A549 (cell line): ENCODE measurements at regions not wholly inside any gene's neighbourhood (a gene's known extent, or its start where the extent isn't known, plus 50 kb on each side); places are given as distances from the start of the nearest gene placed in this dataset.

Experiments used
- EHMT2 ChIP-seq: fragments of 200-600 bp; sonication (generic); IDR thresholded peaks from 2 replicates; pipeline ENCODE4 v1.6.1; 2016; ENCODE audit warnings: antibody characterized with exemption, low read depth, mild to moderate bottlenecking, moderate library complexity
- POLR2A ChIP-seq: IDR thresholded peaks from 2 replicates; pipeline ENCODE4 v1.6.1; 2012; ENCODE audit warnings: mild to moderate bottlenecking, low read length
- RFX5 ChIP-seq: fragments of 450-650 bp; IDR thresholded peaks from 2 replicates; pipeline ENCODE4 v1.7.1; 2014; ENCODE audit warnings: antibody characterized with exemption, mild to moderate bottlenecking, moderate library complexity
- SMC3 ChIP-seq: fragments of >200 bp; sonication (Bioruptor Twin); formaldehyde crosslinking; IDR thresholded peaks from 3 replicates; pipeline ENCODE4 v1.6.1; 2018; ENCODE audit warnings: inconsistent platforms
- TFCP2L1 ChIP-seq: fragments of 250-450 bp; sonication (Bioruptor Pico); IDR thresholded peaks from 2 replicates; pipeline ENCODE4 v1.5.0; 2021; ENCODE audit warnings: mild to moderate bottlenecking
- TF ChIP-seq, protein P1 (sequence below): fragments of >200 bp; sonication (Bioruptor Twin); formaldehyde crosslinking; IDR thresholded peaks from 3 replicates; pipeline ENCODE4 v1.5.1; 2016
- TF ChIP-seq, protein P2 (sequence below): IDR thresholded peaks from 2 replicates; pipeline ENCODE4 v1.6.1; 2012

DNA sequence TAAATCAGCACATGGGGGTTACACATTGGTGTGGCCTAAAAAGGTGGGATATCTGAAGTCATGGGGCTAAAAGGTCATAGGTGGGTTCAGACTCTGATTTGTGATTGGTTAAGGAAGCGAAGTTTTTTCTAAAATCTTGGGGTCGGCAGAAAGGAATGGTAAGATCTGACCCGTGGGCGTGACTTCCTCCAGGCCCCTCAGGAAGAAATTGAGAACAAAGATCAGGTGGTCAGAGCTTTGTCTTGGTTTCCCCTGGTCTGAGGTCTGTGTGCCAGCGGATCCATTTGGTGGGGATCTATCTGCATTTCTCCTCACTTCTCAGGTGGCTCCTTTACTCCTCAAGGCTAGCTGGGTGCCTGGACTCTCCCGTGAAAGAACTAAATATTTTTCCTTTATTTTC lies 302.8 kb downstream of the ABCC12 start:
- TF ChIP-seq SMC3 (no peak), POLR2A (no peak), RFX5 (no peak), EHMT2 (no peak), TFCP2L1 (CRISPR knock-in tag) (no peak)
- TF ChIP-seq, protein P1, sequence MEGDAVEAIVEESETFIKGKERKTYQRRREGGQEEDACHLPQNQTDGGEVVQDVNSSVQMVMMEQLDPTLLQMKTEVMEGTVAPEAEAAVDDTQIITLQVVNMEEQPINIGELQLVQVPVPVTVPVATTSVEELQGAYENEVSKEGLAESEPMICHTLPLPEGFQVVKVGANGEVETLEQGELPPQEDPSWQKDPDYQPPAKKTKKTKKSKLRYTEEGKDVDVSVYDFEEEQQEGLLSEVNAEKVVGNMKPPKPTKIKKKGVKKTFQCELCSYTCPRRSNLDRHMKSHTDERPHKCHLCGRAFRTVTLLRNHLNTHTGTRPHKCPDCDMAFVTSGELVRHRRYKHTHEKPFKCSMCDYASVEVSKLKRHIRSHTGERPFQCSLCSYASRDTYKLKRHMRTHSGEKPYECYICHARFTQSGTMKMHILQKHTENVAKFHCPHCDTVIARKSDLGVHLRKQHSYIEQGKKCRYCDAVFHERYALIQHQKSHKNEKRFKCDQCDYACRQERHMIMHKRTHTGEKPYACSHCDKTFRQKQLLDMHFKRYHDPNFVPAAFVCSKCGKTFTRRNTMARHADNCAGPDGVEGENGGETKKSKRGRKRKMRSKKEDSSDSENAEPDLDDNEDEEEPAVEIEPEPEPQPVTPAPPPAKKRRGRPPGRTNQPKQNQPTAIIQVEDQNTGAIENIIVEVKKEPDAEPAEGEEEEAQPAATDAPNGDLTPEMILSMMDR: no peak
- TF ChIP-seq, protein P2, sequence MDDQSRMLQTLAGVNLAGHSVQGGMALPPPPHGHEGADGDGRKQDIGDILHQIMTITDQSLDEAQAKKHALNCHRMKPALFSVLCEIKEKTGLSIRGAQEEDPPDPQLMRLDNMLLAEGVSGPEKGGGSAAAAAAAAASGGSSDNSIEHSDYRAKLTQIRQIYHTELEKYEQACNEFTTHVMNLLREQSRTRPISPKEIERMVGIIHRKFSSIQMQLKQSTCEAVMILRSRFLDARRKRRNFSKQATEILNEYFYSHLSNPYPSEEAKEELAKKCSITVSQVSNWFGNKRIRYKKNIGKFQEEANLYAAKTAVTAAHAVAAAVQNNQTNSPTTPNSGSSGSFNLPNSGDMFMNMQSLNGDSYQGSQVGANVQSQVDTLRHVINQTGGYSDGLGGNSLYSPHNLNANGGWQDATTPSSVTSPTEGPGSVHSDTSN: no peak
